PC-3 (cell line): ENCODE measurements at regions not wholly inside any gene's neighbourhood (a gene's known extent, or its start where the extent isn't known, plus 50 kb on each side); places are given as distances from the start of the nearest gene placed in this dataset.

Experiments
- EZH2 ChIP-seq: fragments of 300-600 bp; sonication (generic); IDR thresholded peaks from one replicate; pipeline ENCODE4 v1.6.1; 2017; ENCODE audit warnings: antibody characterized with exemption, mild to moderate bottlenecking, low read length; ENCODE audit not compliant: unreplicated experiment
- EZH2phosphoT487 ChIP-seq: fragments of 300-600 bp; sonication (generic); IDR thresholded peaks from 2 replicates; pipeline ENCODE4 v1.6.1; 2018; ENCODE audit warnings: mild to moderate bottlenecking, antibody characterized with exemption, low read length, borderline replicate concordance
- TF ChIP-seq, protein P1 (sequence below): fragments of 300-600 bp; sonication (generic); conservative IDR thresholded peaks from 2 replicates; pipeline ENCODE4 v1.5.1; 2017; ENCODE audit warnings: antibody characterized with exemption, low read depth, mild to moderate bottlenecking, low read length

DNA sequence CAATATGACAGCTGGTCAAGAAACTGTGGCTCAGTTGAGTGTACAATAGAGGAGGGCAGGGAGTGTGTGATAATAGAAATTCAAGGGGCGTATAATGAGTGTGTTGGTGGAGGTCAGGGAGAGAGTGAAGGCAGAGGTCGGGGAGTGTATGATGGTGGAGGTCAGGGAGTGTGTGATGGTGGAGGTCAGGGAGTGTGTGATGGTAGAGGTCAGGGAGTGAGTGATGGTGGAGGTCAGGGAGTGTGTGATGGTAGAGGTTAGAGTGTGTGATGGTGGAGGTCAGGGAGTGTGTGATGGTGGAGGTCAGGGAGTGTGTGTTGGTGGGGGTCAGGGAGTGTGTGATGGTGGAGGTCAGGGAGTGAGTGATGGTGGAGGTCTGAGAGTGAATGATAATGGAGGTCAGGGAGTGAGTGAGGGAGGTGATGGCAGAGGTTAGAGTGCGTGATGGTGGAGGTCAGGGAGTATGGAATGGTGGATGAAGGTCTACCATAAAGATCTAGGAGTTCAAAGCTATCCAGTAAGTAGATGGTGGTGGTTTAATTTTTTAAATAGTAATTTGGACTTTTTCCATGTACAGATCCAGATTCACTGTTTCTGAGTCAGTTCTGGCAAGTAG, 57.7 kb upstream of the TNS3 start:
- TF ChIP-seq, protein P1, sequence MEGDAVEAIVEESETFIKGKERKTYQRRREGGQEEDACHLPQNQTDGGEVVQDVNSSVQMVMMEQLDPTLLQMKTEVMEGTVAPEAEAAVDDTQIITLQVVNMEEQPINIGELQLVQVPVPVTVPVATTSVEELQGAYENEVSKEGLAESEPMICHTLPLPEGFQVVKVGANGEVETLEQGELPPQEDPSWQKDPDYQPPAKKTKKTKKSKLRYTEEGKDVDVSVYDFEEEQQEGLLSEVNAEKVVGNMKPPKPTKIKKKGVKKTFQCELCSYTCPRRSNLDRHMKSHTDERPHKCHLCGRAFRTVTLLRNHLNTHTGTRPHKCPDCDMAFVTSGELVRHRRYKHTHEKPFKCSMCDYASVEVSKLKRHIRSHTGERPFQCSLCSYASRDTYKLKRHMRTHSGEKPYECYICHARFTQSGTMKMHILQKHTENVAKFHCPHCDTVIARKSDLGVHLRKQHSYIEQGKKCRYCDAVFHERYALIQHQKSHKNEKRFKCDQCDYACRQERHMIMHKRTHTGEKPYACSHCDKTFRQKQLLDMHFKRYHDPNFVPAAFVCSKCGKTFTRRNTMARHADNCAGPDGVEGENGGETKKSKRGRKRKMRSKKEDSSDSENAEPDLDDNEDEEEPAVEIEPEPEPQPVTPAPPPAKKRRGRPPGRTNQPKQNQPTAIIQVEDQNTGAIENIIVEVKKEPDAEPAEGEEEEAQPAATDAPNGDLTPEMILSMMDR: no peak
- TF ChIP-seq EZH2 (no peak), EZH2phosphoT487 (no peak)
